GM23338 (cell line): ENCODE measurements at regions not wholly inside any gene's neighbourhood (a gene's known extent, or its start where the extent isn't known, plus 50 kb on each side); places are given as distances from the start of the nearest gene placed in this dataset.

Experiments used
- ATAC-seq: fragments of 200-7000 bp; cut with Tn5 transposase; 3 replicates; pipeline ENCODE4 v1.9.1; 2020
- DNase-seq: peaks from one replicate; pipeline ENCODE4 v3.0.0-alpha.2; 2015; ENCODE audit warnings: low spot score
- H2AFZ ChIP-seq: fragments of 200-600 bp; sonication (generic); 2 replicates; pipeline ENCODE4 v1.8.0; 2016; ENCODE audit warnings: antibody characterized with exemption, mild to moderate bottlenecking, moderate library complexity
- H3F3A ChIP-seq: fragments of 200-600 bp; sonication (generic); replicated peaks from 2 replicates; pipeline ENCODE4 v1.8.0; 2017; ENCODE audit warnings: antibody characterized with exemption, mixed run types, low read depth
- H3K27ac ChIP-seq: fragments of 200-600 bp; sonication (generic); 2 replicates; pipeline ENCODE4 v1.6.1; 2016; ENCODE audit warnings: low read depth
- H3K27me3 ChIP-seq: fragments of 200-600 bp; sonication (generic); 2 replicates; pipeline ENCODE4 v1.8.0; 2016; ENCODE audit warnings: mild to moderate bottlenecking, mixed run types, moderate library complexity; ENCODE audit not compliant: insufficient read depth
- H3K36me3 ChIP-seq: fragments of 200-600 bp; sonication (generic); 2 replicates; pipeline ENCODE4 v1.8.0; 2016; ENCODE audit warnings: mild to moderate bottlenecking; ENCODE audit not compliant: insufficient read depth
- H3K4me1 ChIP-seq: fragments of 200-600 bp; sonication (generic); 2 replicates; pipeline ENCODE4 v1.8.0; 2016; ENCODE audit warnings: mild to moderate bottlenecking, moderate library complexity; ENCODE audit not compliant: insufficient read depth
- H3K4me2 ChIP-seq: fragments of 200-600 bp; sonication (generic); 2 replicates; pipeline ENCODE4 v1.7.1; 2017; ENCODE audit warnings: mixed run types
- H3K4me3 ChIP-seq: fragments of 200-600 bp; sonication (generic); 2 replicates; pipeline ENCODE4 v1.6.1; 2016; ENCODE audit warnings: mixed run types
- H3K79me2 ChIP-seq: fragments of 200-600 bp; sonication (generic); replicated peaks from 2 replicates; pipeline ENCODE4 v1.8.0; 2017; ENCODE audit warnings: mild to moderate bottlenecking; ENCODE audit not compliant: insufficient read depth
- H3K9me2 ChIP-seq: fragments of 200-600 bp; sonication (generic); 2 replicates; pipeline ENCODE4 v1.8.0; 2017; ENCODE audit not compliant: insufficient read depth
- H4K20me1 ChIP-seq: fragments of 200-600 bp; sonication (generic); replicated peaks from 2 replicates; pipeline ENCODE4 v1.8.0; 2017; ENCODE audit warnings: mild to moderate bottlenecking; ENCODE audit not compliant: insufficient read depth
- H3K27ac Mint-ChIP-seq: 2 replicates; pipeline ENCODE4 v1.8.0; 2020; ENCODE audit warnings: inconsistent platforms, mild to moderate bottlenecking, moderate library complexity, mixed read lengths
- H3K27me3 Mint-ChIP-seq: 3 replicates; pipeline ENCODE4 v1.8.0; 2022; ENCODE audit warnings: low read depth, mild to moderate bottlenecking, moderate library complexity, mixed read lengths, inconsistent platforms; ENCODE audit not compliant: insufficient read depth, poor library complexity
- H3K36me3 Mint-ChIP-seq: 3 replicates; pipeline ENCODE4 v1.8.0; 2021; ENCODE audit warnings: low read depth, mild to moderate bottlenecking, inconsistent platforms, moderate library complexity, mixed read lengths
- H3K4me1 Mint-ChIP-seq: 3 replicates; pipeline ENCODE4 v1.8.0; 2020; ENCODE audit warnings: mild to moderate bottlenecking, inconsistent platforms, mixed read lengths
- H3K4me3 Mint-ChIP-seq: 3 replicates; pipeline ENCODE4 v1.8.0; 2021; ENCODE audit warnings: moderate library complexity, mild to moderate bottlenecking, inconsistent platforms, mixed read lengths
- H3K9me3 Mint-ChIP-seq: 3 replicates; pipeline ENCODE4 v1.8.0; 2020; ENCODE audit warnings: moderate library complexity, mild to moderate bottlenecking, inconsistent platforms, mixed read lengths
- CREB1 ChIP-seq: fragments of 250-450 bp; sonication (Bioruptor Pico); IDR thresholded peaks from 2 replicates; pipeline ENCODE4 v1.5.0; 2020; ENCODE audit warnings: low read depth, mild to moderate bottlenecking, moderate library complexity
- EZH2 ChIP-seq: fragments of 200-600 bp; sonication (generic); IDR thresholded peaks from one replicate; pipeline ENCODE4 v1.8.0; 2017; ENCODE audit warnings: antibody characterized with exemption, mild to moderate bottlenecking, low read depth; ENCODE audit not compliant: unreplicated experiment
- EZH2phosphoT487 ChIP-seq: fragments of 200-600 bp; sonication (generic); IDR thresholded peaks from one replicate; pipeline ENCODE4 v1.8.1; 2018; ENCODE audit warnings: antibody characterized with exemption; ENCODE audit not compliant: unreplicated experiment
- JUNB ChIP-seq: IDR thresholded peaks from one replicate; pipeline ENCODE4 v1.6.1; 2016; ENCODE audit warnings: antibody characterized with exemption; ENCODE audit not compliant: unreplicated experiment
- NANOG ChIP-seq: IDR thresholded peaks from 2 replicates; pipeline ENCODE4 v1.6.1; 2016; ENCODE audit warnings: antibody characterized with exemption, borderline replicate concordance
- POLR2AphosphoS5 ChIP-seq: IDR thresholded peaks from 2 replicates; pipeline ENCODE4 v1.6.1; 2016; ENCODE audit warnings: antibody characterized with exemption, low read depth
- REST ChIP-seq: IDR thresholded peaks from one replicate; pipeline ENCODE4 v1.6.1; 2018; ENCODE audit warnings: antibody characterized with exemption; ENCODE audit not compliant: unreplicated experiment
- STAT1 ChIP-seq: IDR thresholded peaks from one replicate; pipeline ENCODE4 v1.6.1; 2016; ENCODE audit warnings: antibody characterized with exemption; ENCODE audit not compliant: unreplicated experiment
- ZNF114 ChIP-seq: fragments of 250-450 bp; sonication (Bioruptor Pico); IDR thresholded peaks from 2 replicates; pipeline ENCODE4 v1.5.0; 2020; ENCODE audit warnings: mild to moderate bottlenecking, moderate library complexity
- ZNF331 ChIP-seq: fragments of 250-450 bp; sonication (Bioruptor Pico); IDR thresholded peaks from 2 replicates; pipeline ENCODE4 v1.5.0; 2020; ENCODE audit warnings: low read depth, mild to moderate bottlenecking, moderate library complexity
- TF ChIP-seq, protein P1 (sequence below): IDR thresholded peaks from 2 replicates; pipeline ENCODE4 v1.6.1; 2016; ENCODE audit warnings: antibody characterized with exemption
- TF ChIP-seq, protein P2 (sequence below), 2 experiments: fragments of 200-600 bp in 1 of 2; sonication (generic) in 1 of 2; conservative IDR thresholded peaks; 2 replicates each; pipeline versions ENCODE4 v1.5.1 to v1.6.1; 2016 to 2017; ENCODE audit warnings: antibody characterized with exemption in 2 of 2, low read depth in 2 of 2, mild to moderate bottlenecking in 2 of 2, moderate library complexity in 1 of 2
- TF ChIP-seq, protein P3 (sequence below): fragments of 250-450 bp; sonication (Bioruptor Pico); IDR thresholded peaks from 2 replicates; pipeline ENCODE4 v1.5.0; 2020; ENCODE audit warnings: mild to moderate bottlenecking, moderate library complexity

DNA sequence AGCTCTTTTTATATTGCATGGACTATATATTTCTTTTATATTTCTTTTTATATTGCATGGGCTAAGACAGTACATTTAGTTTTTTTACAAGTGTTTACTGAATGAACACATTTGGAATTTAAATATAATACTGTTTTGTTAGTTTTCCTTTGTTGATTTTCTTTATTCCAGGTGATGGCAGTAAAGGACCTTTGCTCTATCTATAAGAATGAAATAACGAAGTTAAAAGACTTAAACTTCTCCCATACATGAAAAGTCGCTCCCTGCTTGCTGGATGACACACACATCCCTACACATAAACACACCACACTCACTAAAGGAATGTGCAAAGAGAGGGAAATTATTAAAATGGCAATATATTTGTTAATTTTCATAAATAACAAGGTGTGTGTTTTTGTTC lies 102.5 kb upstream of the ANXA10 start:
- H3K27ac Mint-ChIP-seq = no peak overlapping the region
- no peak overlapping the region for H3K4me3 ChIP-seq
- no peaks in the 10 kb centered on the region for H3F3A ChIP-seq
- H3K4me3 Mint-ChIP-seq = no peak overlapping the region
- H3K4me1 Mint-ChIP-seq = no peaks in the 10 kb centered on the region
- TF ChIP-seq REST = no peak
- TF ChIP-seq NANOG = no peak
- no peak for TF ChIP-seq EZH2
- TF ChIP-seq, protein P1, sequence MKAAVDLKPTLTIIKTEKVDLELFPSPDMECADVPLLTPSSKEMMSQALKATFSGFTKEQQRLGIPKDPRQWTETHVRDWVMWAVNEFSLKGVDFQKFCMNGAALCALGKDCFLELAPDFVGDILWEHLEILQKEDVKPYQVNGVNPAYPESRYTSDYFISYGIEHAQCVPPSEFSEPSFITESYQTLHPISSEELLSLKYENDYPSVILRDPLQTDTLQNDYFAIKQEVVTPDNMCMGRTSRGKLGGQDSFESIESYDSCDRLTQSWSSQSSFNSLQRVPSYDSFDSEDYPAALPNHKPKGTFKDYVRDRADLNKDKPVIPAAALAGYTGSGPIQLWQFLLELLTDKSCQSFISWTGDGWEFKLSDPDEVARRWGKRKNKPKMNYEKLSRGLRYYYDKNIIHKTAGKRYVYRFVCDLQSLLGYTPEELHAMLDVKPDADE = no peak
- TF ChIP-seq, protein P2, sequence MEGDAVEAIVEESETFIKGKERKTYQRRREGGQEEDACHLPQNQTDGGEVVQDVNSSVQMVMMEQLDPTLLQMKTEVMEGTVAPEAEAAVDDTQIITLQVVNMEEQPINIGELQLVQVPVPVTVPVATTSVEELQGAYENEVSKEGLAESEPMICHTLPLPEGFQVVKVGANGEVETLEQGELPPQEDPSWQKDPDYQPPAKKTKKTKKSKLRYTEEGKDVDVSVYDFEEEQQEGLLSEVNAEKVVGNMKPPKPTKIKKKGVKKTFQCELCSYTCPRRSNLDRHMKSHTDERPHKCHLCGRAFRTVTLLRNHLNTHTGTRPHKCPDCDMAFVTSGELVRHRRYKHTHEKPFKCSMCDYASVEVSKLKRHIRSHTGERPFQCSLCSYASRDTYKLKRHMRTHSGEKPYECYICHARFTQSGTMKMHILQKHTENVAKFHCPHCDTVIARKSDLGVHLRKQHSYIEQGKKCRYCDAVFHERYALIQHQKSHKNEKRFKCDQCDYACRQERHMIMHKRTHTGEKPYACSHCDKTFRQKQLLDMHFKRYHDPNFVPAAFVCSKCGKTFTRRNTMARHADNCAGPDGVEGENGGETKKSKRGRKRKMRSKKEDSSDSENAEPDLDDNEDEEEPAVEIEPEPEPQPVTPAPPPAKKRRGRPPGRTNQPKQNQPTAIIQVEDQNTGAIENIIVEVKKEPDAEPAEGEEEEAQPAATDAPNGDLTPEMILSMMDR (conservative IDR thresholded peaks at IDR 0.05; ENCODE audit: low read depth in 2 of 2) = no peak
- TF ChIP-seq ZNF331 (CRISPR knock-in tag) = no peak
- no peak for TF ChIP-seq JUNB
- no peak for TF ChIP-seq CREB1 (CRISPR knock-in tag)
- TF ChIP-seq EZH2phosphoT487 = no peak
- no peak for TF ChIP-seq ZNF114 (CRISPR knock-in tag)
- TF ChIP-seq, protein P3, sequence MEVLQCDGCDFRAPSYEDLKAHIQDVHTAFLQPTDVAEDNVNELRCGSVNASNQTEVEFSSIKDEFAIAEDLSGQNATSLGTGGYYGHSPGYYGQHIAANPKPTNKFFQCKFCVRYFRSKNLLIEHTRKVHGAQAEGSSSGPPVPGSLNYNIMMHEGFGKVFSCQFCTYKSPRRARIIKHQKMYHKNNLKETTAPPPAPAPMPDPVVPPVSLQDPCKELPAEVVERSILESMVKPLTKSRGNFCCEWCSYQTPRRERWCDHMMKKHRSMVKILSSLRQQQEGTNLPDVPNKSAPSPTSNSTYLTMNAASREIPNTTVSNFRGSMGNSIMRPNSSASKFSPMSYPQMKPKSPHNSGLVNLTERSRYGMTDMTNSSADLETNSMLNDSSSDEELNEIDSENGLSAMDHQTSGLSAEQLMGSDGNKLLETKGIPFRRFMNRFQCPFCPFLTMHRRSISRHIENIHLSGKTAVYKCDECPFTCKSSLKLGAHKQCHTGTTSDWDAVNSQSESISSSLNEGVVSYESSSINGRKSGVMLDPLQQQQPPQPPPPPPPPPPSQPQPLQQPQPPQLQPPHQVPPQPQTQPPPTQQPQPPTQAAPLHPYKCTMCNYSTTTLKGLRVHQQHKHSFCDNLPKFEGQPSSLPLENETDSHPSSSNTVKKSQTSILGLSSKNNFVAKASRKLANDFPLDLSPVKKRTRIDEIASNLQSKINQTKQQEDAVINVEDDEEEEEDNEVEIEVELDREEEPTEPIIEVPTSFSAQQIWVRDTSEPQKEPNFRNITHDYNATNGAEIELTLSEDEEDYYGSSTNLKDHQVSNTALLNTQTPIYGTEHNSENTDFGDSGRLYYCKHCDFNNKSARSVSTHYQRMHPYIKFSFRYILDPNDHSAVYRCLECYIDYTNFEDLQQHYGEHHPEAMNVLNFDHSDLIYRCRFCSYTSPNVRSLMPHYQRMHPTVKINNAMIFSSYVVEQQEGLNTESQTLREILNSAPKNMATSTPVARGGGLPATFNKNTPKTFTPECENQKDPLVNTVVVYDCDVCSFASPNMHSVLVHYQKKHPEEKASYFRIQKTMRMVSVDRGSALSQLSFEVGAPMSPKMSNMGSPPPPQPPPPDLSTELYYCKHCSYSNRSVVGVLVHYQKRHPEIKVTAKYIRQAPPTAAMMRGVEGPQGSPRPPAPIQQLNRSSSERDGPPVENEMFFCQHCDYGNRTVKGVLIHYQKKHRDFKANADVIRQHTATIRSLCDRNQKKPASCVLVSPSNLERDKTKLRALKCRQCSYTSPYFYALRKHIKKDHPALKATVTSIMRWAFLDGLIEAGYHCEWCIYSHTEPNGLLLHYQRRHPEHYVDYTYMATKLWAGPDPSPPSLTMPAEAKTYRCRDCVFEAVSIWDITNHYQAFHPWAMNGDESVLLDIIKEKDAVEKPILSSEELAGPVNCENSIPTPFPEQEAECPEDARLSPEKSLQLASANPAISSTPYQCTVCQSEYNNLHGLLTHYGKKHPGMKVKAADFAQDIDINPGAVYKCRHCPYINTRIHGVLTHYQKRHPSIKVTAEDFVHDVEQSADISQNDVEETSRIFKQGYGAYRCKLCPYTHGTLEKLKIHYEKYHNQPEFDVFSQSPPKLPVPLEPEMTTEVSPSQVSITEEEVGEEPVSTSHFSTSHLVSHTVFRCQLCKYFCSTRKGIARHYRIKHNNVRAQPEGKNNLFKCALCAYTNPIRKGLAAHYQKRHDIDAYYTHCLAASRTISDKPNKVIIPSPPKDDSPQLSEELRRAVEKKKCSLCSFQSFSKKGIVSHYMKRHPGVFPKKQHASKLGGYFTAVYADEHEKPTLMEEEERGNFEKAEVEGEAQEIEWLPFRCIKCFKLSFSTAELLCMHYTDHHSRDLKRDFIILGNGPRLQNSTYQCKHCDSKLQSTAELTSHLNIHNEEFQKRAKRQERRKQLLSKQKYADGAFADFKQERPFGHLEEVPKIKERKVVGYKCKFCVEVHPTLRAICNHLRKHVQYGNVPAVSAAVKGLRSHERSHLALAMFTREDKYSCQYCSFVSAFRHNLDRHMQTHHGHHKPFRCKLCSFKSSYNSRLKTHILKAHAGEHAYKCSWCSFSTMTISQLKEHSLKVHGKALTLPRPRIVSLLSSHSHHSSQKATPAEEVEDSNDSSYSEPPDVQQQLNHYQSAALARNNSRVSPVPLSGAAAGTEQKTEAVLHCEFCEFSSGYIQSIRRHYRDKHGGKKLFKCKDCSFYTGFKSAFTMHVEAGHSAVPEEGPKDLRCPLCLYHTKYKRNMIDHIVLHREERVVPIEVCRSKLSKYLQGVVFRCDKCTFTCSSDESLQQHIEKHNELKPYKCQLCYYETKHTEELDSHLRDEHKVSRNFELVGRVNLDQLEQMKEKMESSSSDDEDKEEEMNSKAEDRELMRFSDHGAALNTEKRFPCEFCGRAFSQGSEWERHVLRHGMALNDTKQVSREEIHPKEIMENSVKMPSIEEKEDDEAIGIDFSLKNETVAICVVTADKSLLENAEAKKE (CRISPR knock-in tag) = no peak
- TF ChIP-seq POLR2AphosphoS5 = no peak
- no peak for TF ChIP-seq STAT1
- H3K27me3 Mint-ChIP-seq = no peaks in the 10 kb centered on the region
- H3K9me3 Mint-ChIP-seq = peaks cover 5% of the 10 kb centered on the region
- no peaks in the 10 kb centered on the region for H3K79me2 ChIP-seq
- no peak overlapping the region for H3K4me2 ChIP-seq
- H3K4me1 ChIP-seq = no peaks in the 10 kb centered on the region
- H3K27ac ChIP-seq = no peak overlapping the region
- no peaks in the 10 kb centered on the region for H4K20me1 ChIP-seq
- DNase-seq (no peak), ATAC-seq (no peak)
- no peaks in the 10 kb centered on the region for H3K36me3 ChIP-seq
- H3K27me3 ChIP-seq = no peaks in the 10 kb centered on the region
- no peaks in the 10 kb centered on the region; the same call in 2 of the 3 replicates for H3K36me3 Mint-ChIP-seq
- H2AFZ ChIP-seq = no peak overlapping the region
- no peaks in the 10 kb centered on the region for H3K9me2 ChIP-seq
